Suprapubic skin (tissue), 3 donors: ENCODE measurements at regions not wholly inside any gene's neighbourhood (a gene's known extent, or its start where the extent isn't known, plus 50 kb on each side); places are given as distances from the start of the nearest gene placed in this dataset.

Source experiments
- POLR2A ChIP-seq, 2 donors: fragments of 450-650 bp; IDR thresholded peaks; one replicate each; pipeline ENCODE4 v1.6.1; 2017; ENCODE audit warnings: antibody characterized with exemption in 2 of 2, mild to moderate bottlenecking in 2 of 2, moderate library complexity in 2 of 2
- TF ChIP-seq, protein P1 (sequence below), 2 donors: fragments of 200-600 bp in 1 of 2; fragments of 450-650 bp in 1 of 2; sonication (generic) in 1 of 2; IDR thresholded peaks; one replicate each; pipeline ENCODE4 v1.5.1; 2016 to 2019; ENCODE audit warnings: antibody characterized with exemption in 2 of 2, mild to moderate bottlenecking in 1 of 2, moderate library complexity in 1 of 2

DNA sequence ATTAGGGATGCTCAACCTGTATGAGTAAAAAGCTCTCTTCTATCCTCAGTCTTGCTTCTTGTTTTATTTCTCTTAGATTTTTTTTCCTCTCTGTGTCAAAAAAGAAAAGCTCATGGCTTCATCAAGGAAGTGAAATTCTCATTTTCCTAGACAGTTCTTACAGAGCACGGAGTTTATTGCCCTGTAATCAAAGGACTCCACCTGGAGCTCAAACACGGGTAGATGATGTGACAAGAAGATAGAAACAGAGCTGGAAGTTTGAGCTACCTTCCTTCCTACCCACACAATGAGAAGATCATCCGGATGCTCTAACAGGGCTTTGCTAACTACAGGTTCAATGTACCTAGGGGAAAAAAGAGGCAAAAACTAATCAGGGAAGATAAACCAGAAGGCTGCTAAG is 564.8 kb downstream of the MED13L start:
- TF ChIP-seq, protein P1, sequence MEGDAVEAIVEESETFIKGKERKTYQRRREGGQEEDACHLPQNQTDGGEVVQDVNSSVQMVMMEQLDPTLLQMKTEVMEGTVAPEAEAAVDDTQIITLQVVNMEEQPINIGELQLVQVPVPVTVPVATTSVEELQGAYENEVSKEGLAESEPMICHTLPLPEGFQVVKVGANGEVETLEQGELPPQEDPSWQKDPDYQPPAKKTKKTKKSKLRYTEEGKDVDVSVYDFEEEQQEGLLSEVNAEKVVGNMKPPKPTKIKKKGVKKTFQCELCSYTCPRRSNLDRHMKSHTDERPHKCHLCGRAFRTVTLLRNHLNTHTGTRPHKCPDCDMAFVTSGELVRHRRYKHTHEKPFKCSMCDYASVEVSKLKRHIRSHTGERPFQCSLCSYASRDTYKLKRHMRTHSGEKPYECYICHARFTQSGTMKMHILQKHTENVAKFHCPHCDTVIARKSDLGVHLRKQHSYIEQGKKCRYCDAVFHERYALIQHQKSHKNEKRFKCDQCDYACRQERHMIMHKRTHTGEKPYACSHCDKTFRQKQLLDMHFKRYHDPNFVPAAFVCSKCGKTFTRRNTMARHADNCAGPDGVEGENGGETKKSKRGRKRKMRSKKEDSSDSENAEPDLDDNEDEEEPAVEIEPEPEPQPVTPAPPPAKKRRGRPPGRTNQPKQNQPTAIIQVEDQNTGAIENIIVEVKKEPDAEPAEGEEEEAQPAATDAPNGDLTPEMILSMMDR (IDR thresholded peaks at IDR 0.05) = no peak
- no peak for TF ChIP-seq POLR2A (IDR thresholded peaks at IDR 0.05)
